GM18907 (cell line): ENCODE measurements at regions not wholly inside any gene's neighbourhood (a gene's known extent, or its start where the extent isn't known, plus 50 kb on each side); places are given as distances from the start of the nearest gene placed in this dataset.
"Not testable (repeated sequence)": the region's sequence is repeated elsewhere in the genome, so short reads cannot be mapped to it uniquely, and the experiment has no call there.

Experiments
- ATAC-seq: cut with Tn5 transposase; IDR thresholded peaks from one replicate; pipeline ENCODE4 v1.9.1; 2021; ENCODE audit warnings: mild to moderate bottlenecking, moderate library complexity; ENCODE audit not compliant: unreplicated experiment

DNA sequence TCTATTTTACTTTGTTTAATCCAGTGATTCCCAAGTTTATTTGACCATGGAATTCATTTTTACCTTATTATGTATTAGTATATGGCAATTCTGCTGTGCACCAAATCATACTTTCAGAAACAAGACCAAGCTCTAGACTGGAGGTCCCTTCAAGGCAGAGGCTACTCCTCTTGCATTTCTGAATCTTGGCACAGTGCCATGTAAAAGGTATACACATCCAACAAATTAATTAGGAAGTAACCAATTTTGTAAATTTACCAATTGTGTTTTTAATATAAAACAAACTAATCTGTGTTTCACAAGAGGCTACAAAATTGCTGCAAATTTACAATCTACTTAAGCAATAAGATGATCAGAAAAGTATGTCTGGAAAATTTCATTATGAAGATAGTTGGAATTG is 712.2 kb upstream of the HS3ST1 start:
- no peak for ATAC-seq

DNA sequence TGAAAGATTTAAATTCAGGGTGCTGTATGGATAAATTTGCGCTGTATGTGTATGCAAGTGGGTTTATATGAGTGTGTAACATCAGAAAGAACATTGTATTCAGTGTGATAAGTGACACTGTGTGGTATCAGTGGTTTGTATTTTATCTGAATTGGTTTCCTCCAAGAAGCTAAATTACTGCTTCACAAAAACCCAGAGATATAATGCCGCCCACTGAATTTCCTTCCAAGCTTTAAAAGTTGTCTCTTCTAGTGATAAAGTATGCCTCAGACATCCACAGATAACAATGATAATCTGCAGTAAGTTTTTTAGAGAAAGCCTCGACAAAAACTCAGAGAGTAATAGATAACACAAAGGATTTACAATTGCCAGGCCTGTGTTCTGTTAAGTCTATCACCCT is 710.6 kb upstream of the HS3ST1 start:
- no peak for ATAC-seq

DNA sequence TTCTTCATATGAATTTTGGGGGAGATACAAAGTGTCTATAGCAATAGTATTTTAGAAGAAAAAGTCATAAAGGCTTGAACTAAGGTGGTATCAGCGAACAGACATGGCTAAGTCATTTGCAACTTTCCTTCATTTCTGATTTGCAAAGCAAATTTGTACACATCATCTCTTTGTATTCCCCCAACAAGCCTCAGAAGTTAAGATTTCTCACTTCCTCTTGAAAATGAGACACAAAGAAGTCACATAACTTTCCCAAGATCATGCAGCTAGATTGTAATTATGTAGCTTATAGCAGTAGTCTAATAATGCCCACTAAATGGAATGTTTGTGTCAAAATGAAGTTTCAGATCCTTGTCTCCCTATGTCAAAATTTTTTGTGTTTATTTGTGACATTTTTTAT is 709.8 kb upstream of the HS3ST1 start:
- ATAC-seq: no peak

DNA sequence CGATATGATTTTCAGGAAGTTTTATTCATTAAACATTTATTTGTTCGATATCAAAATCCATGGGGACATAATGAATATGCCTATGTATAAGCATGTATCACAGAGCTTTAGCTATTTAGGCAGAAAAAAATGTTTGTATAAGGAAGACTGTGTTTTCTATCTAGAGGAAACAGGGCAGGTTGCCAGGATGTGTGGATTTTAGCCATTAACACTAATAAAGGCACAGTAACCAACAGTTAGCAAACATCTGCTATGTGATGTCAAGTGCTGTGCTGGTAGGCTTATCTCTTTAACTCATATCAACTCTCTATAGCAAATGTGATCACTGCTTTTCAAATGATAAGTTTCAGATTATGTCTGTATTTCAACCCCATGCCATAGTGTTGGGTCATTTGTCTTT is 708.9 kb upstream of the HS3ST1 start:
- no peak for ATAC-seq

DNA sequence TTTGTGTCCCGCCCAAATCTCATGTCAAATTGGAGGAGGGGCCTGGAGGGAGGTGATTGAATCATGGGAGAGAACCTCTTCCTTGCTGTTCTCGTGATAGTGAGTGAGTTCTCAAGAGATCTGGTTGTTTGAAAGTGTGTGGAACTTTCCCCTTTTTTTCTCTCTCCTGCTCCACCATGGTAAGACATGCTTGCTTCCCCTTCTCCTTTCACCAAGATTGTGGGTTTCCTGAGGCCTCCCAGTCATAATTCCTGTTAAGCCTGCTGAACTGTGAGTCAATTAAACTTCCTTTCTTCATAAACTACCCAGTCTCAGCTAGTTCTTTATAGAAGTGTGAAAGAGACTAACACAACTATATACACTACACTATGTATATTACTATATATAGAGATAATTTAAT is 697.8 kb upstream of the HS3ST1 start:
- ATAC-seq: no peak

DNA sequence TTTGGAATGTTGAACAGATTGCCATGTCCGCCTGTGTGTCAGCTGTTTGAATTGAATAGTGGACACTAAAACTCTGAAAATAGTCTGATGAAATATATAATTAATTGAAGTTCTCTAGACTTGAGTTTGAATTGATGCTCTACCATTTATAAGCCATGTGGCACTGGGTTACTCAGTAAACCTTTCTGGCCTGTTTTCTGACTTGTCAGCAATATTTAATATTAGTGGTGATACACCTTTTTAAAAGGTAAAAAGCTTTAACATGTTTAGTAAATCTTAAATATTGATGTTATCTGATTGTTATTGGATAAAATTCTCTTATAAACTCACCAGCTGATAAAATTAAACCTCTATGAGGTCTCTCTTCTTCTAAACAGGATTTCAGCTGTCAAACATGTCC is 695.4 kb upstream of the HS3ST1 start:
- ATAC-seq: no peak

DNA sequence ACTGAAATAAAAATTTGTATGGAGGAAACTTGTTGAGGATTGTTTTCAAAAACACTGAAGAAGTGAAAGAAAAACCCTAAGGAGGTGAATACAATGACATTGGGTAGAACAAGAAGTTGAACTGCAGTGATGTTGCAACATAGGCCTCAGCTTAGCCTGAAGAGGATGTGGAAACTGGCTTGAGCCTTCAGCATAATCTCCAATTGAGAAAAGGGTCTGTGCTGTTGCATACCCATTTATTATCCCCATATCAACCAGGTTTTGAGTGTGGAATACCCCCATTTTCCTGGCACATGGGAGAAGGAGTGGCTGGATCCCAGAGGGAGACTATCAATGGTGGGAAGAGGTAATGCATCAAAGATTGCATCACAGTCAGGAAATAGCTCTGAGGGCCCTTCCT is 695.0 kb upstream of the HS3ST1 start:
- no peak for ATAC-seq

DNA sequence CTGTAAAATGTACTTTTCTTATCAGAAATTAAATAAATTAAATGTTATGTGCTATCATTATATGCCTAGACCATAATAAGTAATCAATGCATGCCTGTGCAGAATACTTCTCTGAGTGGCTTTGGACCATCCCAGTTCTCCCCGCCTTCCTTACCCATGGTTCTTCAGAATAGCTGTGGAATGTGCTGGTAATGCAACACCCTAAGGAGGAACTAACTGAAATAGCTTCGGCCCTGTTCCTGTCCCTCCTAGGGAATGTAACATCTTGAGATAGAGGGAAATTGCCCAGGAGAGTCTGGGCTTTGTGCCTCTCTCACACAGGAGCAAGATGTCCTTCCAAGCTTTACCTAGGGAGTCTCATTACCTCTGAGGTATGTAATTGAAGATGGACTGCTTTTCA is 693.6 kb upstream of the HS3ST1 start:
- ATAC-seq: no peak

DNA sequence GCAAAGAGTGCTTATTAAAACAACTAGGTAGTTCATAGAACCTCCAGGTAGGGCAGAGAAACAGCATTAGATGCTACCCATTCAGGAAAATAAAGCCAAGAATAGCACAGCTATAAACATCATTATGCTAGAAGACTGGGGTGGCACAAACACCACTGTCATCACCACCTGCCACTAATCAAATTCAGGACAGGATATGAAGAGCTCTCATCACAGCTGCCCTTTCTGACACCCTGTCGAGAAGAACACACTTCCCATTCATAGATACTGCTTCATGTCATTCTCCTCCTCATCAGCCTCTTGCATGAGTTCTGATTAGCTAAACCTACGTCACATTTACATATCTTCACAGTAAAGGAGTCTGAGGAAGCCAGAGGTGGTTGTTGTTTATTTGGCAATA is 692.3 kb upstream of the HS3ST1 start:
- no peak for ATAC-seq

DNA sequence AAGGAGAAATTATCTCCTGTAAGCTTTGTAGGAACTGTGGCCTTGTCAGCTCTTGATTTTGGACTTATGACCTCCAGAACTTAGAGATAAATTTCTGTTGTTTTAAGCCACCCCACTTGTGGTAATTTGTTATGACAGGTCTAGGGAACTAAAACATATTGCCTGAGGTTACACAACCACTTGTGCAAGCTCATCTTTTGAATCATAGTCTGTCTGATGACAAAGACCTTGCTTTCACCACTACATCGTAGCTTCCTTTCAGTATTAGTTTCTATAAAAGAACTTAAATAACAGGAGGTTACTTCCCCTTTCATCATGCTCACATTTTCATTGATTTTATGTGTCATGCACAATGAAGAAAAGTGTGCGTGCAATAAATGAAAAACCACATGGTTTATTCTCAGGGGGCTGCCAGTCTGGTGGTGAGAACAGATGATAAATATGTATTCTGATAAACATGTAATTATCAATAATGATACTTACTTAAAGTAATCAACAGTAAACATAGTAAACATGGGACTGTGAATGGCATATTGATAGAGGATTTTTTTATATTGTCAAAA is 690.0 kb upstream of the HS3ST1 start:
- peak; percentile 64 for ATAC-seq

DNA sequence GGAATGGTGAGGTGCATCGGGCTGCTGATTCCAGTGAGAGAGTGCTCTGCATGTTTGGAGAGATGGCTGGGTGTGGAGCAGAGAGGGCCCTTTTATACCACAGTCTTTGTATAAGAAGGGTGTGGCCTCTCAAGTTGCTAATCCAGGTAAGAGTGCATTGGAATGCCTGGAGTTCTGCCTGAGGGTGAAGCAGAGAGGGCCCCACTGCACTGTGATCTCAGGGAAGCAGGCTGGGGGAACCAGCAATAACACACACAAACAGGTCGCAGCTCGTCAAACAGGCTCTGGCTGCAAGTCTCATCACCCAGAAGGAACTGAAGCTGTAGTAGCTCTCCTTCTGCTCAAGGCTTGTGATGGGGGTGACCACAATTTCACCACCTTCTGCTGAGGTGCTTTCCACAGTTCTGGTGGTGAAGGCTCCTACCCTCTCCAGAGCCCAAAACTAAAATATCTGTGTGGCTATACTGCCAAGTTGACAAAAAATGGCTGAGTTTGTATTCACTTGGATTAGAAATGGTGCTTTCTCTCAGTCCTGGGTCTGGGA is 687.4 kb upstream of the HS3ST1 start:
- ATAC-seq: no peak

DNA sequence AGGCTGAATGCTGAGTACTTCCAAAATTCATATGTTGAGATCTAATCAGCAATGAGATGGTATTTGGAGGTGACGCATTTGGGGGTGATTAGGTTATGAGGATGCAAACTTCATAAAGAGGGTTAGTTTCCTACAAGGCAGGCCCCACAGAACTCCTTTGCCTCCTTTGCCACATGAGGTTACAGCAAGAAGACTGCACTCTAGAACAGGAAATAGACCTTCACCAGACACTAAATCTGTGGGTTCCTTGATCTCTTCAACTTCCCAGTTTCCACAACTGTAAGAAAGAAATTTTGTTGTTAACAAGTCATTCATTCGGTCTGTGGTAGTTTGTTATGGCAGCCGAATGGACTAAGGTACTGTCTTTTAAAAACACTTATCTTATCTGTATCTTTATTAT is 681.9 kb upstream of the HS3ST1 start:
- ATAC-seq: no peak

DNA sequence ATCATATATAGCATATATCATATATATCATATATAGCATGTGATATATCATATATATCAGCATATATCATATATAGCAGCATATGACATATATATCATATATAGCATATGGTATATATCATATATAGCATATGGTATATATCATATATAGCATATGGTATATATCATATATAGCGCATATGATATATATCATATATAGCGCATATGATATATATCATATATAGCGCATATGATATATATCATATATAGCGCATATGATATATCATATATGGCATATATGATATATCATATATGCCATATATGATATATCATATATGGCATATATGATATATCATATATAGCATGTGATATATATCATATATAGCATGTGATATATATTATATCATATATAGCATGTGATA is 680.4 kb upstream of the HS3ST1 start:
- ATAC-seq: not testable (repeated sequence)

DNA sequence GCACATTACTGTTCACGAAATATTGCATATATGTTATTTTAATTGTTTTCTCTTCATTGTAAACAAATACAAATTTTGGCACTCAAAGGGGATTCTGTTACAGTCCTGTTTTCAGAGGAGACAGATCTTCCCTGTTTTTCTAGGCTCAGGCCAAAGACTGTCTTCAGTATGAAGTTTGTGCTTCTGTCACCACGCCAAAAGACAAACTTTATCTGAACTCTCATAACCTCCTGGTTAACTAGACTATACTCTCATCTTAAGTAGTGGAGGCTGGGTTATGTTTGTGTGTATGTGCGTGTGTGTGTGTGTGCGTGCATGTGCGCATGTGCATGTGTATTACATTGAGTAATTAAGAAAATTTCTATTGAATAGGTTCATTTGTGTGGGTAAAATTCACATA is 676.8 kb upstream of the HS3ST1 start:
- ATAC-seq: no peak

DNA sequence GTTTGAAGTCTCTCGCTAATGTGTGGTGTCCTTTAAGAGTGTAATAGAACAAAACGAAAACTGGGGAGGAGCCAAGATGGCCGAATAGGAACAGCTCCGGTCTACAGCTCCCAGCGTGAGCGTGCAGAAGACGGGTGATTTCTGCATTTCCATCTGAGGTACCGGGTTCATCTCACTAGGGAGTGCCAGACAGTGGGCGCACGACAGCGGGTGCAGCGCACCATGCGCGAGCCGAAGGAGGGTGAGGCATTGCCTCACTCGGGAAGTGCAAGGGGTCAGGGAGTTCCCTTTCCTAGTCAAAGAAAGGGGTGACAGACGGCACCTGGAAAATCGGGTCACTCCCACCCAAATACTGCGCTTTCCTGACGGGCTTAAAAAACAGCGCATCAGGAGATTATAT is 661.2 kb upstream of the HS3ST1 start:
- not testable (repeated sequence) for ATAC-seq

DNA sequence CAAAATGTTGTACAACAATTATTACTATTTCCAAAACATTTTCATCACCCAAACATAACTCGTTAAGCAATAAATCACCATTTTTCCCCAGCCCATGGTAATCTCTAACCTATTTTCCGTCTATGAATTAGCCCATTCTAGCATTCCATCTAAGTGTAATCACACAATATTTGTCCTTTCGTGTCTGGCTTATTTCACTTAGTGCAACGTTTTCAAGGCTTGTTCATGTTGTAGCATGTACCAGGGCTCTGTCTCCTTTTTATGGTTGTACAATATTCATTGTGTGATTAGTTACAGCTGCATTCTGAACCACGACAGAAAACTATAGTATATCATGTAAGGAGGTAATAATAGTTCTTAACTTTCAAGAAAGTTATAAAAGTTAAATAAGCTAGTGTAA is 656.0 kb upstream of the HS3ST1 start:
- ATAC-seq: no peak

DNA sequence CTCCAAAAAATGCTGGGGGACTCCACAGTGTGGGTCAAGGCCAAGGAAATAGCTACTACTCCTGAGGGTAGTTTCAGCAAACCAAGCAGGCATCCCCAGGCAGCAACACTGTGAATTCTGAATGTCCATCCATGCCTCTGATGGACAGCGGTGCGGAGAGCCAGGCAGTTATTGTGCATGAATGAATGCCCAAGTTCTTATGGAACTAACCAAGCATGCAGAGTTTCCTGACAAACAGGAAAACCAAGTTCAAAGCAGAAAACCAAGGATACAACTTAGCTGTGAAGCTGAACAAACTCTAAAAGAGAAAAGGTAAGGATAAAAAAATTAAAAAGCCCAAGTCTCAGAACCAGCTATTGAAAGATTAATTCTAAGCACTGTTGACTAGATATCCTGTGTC is 642.6 kb upstream of the HS3ST1 start:
- no peak for ATAC-seq

DNA sequence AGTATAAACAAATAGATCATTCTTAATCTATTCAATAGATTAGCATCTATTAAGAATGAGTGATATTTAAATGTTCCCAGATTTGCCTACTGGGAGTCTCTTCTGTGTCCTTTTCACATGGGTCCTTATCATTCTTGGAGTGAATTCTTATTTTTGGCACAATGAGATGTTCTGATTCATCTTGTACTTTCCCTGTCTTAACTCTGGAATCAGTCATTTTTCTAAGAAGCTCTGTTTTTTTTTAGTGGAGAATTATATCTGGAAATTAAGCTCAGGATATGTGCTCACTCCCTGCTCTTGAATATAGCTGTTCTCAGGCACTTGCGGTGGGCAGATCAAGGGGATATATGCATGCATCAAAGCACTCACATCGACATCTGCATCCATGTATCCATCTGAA is 625.3 kb upstream of the HS3ST1 start:
- ATAC-seq: no peak

DNA sequence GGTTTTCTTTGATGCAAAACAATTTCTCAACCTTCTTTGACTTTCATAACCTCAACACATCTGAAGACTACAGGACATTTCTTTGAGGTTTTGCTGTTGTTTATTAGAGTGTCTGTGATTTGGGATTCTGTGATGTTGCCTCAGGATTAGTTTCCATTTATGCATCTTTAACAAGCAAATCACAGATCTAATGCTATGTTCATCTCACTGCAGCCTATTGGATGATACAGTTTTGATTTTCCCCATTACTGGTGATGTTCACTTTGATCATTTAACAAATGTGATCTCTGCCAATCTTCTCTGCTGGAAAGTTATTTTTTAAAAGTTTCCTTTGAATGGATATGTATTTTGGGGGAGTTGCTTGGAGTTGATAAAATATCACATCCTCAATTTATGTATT is 624.9 kb upstream of the HS3ST1 start:
- no peak for ATAC-seq

DNA sequence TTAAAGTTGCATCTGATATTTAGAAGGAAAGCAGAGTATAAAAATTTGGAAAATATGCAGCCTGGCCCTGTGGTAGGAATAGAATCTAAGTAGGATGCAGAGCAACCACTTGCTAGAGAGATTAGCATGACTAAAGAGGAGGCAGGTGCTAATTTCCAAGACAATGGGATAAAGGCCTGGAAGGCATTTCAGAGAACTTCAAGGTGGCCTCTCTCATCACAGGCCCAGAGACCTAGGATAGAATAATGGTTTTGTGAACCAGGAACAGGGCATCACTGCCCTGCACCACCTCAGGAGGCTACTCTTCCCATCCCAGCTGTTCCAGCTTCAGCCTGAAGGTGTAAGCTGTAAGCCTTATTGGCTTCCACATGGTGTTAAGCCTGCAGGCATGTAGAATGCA is 621.7 kb upstream of the HS3ST1 start:
- no peak for ATAC-seq

DNA sequence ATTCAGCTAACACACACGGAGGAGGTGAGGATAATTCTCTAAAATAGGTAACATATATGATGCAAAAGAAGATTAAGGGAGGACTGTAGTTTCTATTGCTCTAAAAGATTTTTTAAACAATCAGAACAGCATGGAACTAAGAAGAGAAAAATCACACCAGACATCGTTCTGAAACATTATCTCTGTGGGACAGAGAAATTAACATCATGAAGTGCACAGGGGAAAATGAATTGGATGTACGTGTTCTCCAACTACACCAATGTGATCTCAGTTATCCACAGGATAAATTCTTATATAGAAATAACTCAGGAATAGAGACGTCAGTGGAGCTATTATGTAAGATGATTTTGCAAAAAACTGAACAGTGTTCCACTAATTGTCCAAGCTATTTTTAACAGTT is 614.1 kb upstream of the HS3ST1 start:
- ATAC-seq: no peak

DNA sequence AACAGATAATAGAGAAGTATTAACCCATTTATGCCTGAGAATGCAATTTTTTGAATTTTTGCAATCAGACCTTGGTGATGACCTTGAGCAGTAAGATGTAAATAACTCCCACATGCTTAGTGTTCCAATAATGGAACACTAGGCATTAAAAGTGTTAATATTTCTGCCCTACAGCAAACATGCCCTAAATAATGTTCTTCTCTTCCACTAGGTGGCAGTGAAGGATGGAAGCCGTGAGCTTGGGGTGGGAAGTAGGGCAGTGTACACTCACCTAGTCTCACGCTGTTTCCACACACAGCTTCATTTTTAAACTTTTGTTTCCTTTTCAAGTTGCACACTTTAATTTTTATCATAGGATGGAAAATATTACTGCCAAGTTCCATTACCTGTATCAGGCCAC is 613.1 kb upstream of the HS3ST1 start:
- no peak for ATAC-seq

DNA sequence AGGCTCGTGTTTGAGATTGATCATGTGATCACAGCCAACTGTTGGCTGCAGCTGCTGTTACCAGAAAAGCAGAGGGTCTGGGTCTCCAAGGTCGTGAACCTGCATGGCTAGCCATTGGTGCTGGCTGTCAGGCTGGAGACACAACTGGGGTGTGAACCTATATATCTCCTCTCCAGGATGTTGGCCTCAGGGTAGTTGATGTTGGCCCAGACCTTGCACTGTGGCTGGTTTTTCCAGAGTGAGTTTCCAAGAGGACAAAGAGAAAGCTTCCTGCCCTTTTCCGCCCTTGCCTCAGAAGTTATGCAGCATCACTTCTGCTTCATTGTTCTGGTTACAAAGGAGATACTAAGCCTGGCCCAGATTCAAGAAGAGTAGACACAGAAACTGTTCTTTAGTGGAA is 607.8 kb upstream of the HS3ST1 start:
- no peak for ATAC-seq

DNA sequence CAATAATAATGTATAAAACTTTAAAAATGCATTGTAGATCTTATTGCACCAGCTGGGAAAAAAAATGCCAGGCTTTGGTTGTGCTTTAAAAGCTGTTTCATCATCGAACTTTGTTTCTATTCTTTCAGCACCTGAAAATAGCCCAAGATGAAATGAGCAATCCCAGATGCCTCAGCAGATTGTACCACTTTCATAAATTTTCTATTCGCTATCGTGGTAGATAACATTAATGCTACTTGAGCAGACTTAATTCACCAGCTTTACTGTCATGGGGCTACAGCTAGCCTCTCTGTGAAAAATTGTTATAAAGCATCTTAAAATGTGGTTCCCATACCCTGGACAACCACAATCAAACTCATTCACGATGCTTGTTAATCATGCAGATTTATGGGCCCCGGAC is 599.6 kb upstream of the HS3ST1 start:
- no peak for ATAC-seq
